HepG2 (cell line): ENCODE measurements at regions not wholly inside any gene's neighbourhood (a gene's known extent, or its start where the extent isn't known, plus 50 kb on each side); places are given as distances from the start of the nearest gene placed in this dataset.

Source experiments
- ATAC-seq: fragments of 200-7000 bp; cut with Tn5 transposase; 3 replicates; pipeline ENCODE4 v1.9.1; 2020; ENCODE audit warnings: mild to moderate bottlenecking, moderate library complexity
- BruUV-seq: library from RNA; stranded (reverse); fragments of 400-500 nt; replicated peaks from 2 replicates; lab custom pipeline; 2021; lab: Mats Ljungman, UMichigan
- CTCF ChIA-PET: fragments of 300-600 bp; formaldehyde crosslinking; extraction: SDS; loops from one replicate; lab custom pipeline; 2021; ENCODE audit warnings: low total read pairs, inconsistent platforms, low intra/inter-chr PET ratio; lab: Yijun Ruan, JAX
- POLR2A ChIA-PET: fragments of 350-600 bp; sonication (Branson Sonifier 250); formaldehyde crosslinking; loops from one replicate; lab custom pipeline; 2020; ENCODE audit warnings: antibody characterized with exemption, inconsistent platforms; lab: Yijun Ruan, JAX
- DNase-seq: peaks from one replicate; pipeline ENCODE4 v3.0.0-alpha.2; 2015; ENCODE audit warnings: low spot score
- FAIRE-seq: peaks from 3 replicates; lab custom pipeline; 2011; peaks lifted over from hg19 to GRCh38; lab: Jason Lieb, UNC
- H2AFZ ChIP-seq: one replicate; pipeline ENCODE4 v1.6.1; 2011; ENCODE audit warnings: low read length, inconsistent platforms
- H3K27ac ChIP-seq: fragments of 300-600 bp; 3 replicates; pipeline ENCODE4 v1.8.0; 2011; ENCODE audit warnings: mixed run types, mild to moderate bottlenecking, mixed read lengths, low read length, inconsistent platforms; ENCODE audit not compliant: insufficient read depth; ENCODE audit errors: extremely low read length
- H3K27me3 ChIP-seq, 2 experiments: fragments of 200-600 bp in 1 of 2; 2 replicates in 1 of 2; 3 replicates in 1 of 2; pipeline versions ENCODE4 v1.6.0 to v1.8.0; 2011; ENCODE audit warnings: low read length in 2 of 2, mild to moderate bottlenecking in 2 of 2, moderate library complexity in 2 of 2, inconsistent platforms in 1 of 2; ENCODE audit not compliant: insufficient read depth in 2 of 2, control insufficient read depth in 1 of 2
- H3K36me3 ChIP-seq, 2 experiments: fragments of 200-600 bp in 1 of 2; replicated peaks in 1 of 2; 2 replicates in 1 of 2; 3 replicates in 1 of 2; pipeline versions ENCODE4 v1.5.1 to v1.8.0; 2011; ENCODE audit warnings: low read length in 2 of 2, inconsistent platforms in 1 of 2; ENCODE audit not compliant: insufficient read depth in 2 of 2, control insufficient read depth in 1 of 2
- H3K4me1 ChIP-seq: 2 replicates; pipeline ENCODE4 v1.5.1; 2012; ENCODE audit warnings: low read length, inconsistent platforms; ENCODE audit not compliant: insufficient read depth
- H3K4me2 ChIP-seq: 2 replicates; pipeline ENCODE4 v1.6.0; 2011; ENCODE audit warnings: low read depth, low read length, inconsistent platforms
- H3K4me3 ChIP-seq, 3 experiments: fragments of 200-600 bp in 1 of 3; sonication (generic), shearing (Covaris generic) in 1 of 3; replicated peaks in 1 of 3; 2 replicates each; pipeline ENCODE4 v1.5.1; 2011 to 2016; ENCODE audit warnings: low read length in 3 of 3, inconsistent platforms in 2 of 3, low read depth in 2 of 3, mild to moderate bottlenecking in 2 of 3, control low read depth in 1 of 3, mixed read lengths in 1 of 3; ENCODE audit not compliant: insufficient read depth in 1 of 3
- H3K79me2 ChIP-seq: one replicate; pipeline ENCODE4 v1.6.1; 2011; ENCODE audit warnings: low read length, inconsistent platforms; ENCODE audit not compliant: insufficient read depth
- H3K9ac ChIP-seq: 2 replicates; pipeline ENCODE4 v1.6.0; 2011; ENCODE audit warnings: mild to moderate bottlenecking, low read depth, low read length, inconsistent platforms; ENCODE audit not compliant: insufficient read depth
- H3K9me3 ChIP-seq: 2 replicates; pipeline ENCODE4 v1.5.1; 2012; ENCODE audit warnings: mild to moderate bottlenecking, low read length
- H4K20me1 ChIP-seq: 2 replicates; pipeline ENCODE4 v1.6.0; 2011; ENCODE audit warnings: inconsistent platforms, mild to moderate bottlenecking, low read length, moderate library complexity; ENCODE audit not compliant: insufficient read depth
- AGO2 ChIP-seq: fragments of 200-400 bp; formaldehyde crosslinking; optimal IDR thresholded peaks from 2 replicates; pipeline ENCODE3; 2017; ENCODE audit warnings: mild to moderate bottlenecking, low read depth, low read length, moderate library complexity
- SRF ChIP-seq: IDR thresholded peaks from 2 replicates; pipeline ENCODE4 v1.6.1; 2011; ENCODE audit warnings: mild to moderate bottlenecking, low read depth, low read length, moderate library complexity
- TCF12 ChIP-seq, 2 experiments: fragments of 450-650 bp in 1 of 2; sonication (generic) in 1 of 2; formaldehyde crosslinking in 1 of 2; IDR thresholded peaks; 2 replicates each; pipeline versions ENCODE4 v1.6.1 to v1.8.0; 2017 to 2022; ENCODE audit warnings: antibody characterized with exemption in 1 of 2, mild to moderate bottlenecking in 1 of 2, missing genetic modification reagents in 1 of 2, moderate library complexity in 1 of 2
- ZNF317 ChIP-seq: sonication (generic); formaldehyde crosslinking; IDR thresholded peaks from 2 replicates; pipeline ENCODE4 v1.5.0; 2020; ENCODE audit warnings: mild to moderate bottlenecking, missing genetic modification reagents
- ZNF354B ChIP-seq: sonication (generic); formaldehyde crosslinking; IDR thresholded peaks from 2 replicates; pipeline ENCODE4 v1.8.0; 2022; ENCODE audit warnings: mild to moderate bottlenecking, missing genetic modification reagents
- ZNF383 ChIP-seq: sonication (generic); formaldehyde crosslinking; IDR thresholded peaks from 2 replicates; pipeline ENCODE4 v1.4.0; 2020; ENCODE audit warnings: missing genetic modification reagents, mild to moderate bottlenecking, borderline replicate concordance
- ZNF619 ChIP-seq: sonication (generic); formaldehyde crosslinking; IDR thresholded peaks from 2 replicates; pipeline ENCODE4 v1.4.0; 2020; ENCODE audit warnings: mild to moderate bottlenecking, missing genetic modification reagents
- ZSCAN31 ChIP-seq: sonication (generic); formaldehyde crosslinking; IDR thresholded peaks from 2 replicates; pipeline ENCODE4 v1.5.0; 2020; ENCODE audit warnings: low read depth, mild to moderate bottlenecking, missing genetic modification reagents
- WGBS: methylation state at CpG from one replicate; pipeline ENCODE4 v1.1.6; 2017; ENCODE audit warnings: low lambda C conversion rate; 5-methylcytosine and 5-hydroxymethylcytosine counted together
- in situ Hi-C: cut with HindIII; loops from 2 replicates; pipeline ENCODE4 v1.10.0; 2017; ENCODE audit warnings: low pct_unique_long_range_greater_than_20kb; ENCODE audit not compliant: extremely low pct_ligation_motif_present
- intact Hi-C: fragments of 100-400 bp; cut with micrococcal nuclease; formaldehyde crosslinking; loops from one replicate; pipeline ENCODE4 v1.10.0; 2022; ENCODE audit not compliant: unreplicated experiment
- TF ChIP-seq, protein P1 (sequence below): sonication (generic); formaldehyde crosslinking; IDR thresholded peaks from 2 replicates; pipeline ENCODE4 v1.4.0; 2020; ENCODE audit warnings: low read depth, mild to moderate bottlenecking, missing genetic modification reagents

DNA sequence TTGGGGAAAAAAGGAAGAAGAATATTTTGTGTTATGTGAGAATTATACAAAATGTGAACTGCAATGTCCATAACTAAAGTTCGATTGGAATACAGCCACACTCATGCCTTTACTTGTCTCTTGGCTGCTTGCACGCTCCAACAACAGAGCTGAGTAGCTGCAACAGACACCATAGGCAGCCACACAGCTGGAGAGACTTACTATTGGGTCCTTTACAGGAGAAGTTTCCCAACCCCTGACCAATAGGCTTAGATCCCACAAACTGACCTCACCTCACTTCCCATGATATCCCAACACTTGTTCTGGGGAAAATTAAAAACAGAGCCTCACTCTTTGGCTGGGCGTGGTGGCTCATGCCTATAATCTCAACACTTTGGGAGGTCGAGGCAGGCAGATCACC lies 213.8 kb downstream of the SH3BP4 start:
- Histone ChIP-seq H3K4me2 (no peak overlapping the region), H4K20me1 (no peaks in the 10 kb centered on the region), H3K79me2 (no peaks in the 10 kb centered on the region), H3K9ac (no peak overlapping the region), H3K4me3 (no peak overlapping the region), H3K4me1 (no peaks in the 10 kb centered on the region), H3K27ac (no peak overlapping the region), H3K36me3 (no peaks in the 10 kb centered on the region), H3K9me3 (no peaks in the 10 kb centered on the region), H3K27me3 (peaks cover 0 to 49% of the 10 kb centered on the region in 2 experiments; a peak in 4 of 5 replicates), H2AFZ (no peak overlapping the region)
- no peak for ATAC-seq
- TF ChIP-seq ZNF619: no peak
- no peak for TF ChIP-seq ZSCAN31 (CRISPR knock-in tag)
- no peak for TF ChIP-seq TCF12 (IDR thresholded peaks at IDR 0.05)
- no peak for TF ChIP-seq TCF12 (CRISPR knock-in tag; IDR thresholded peaks at IDR 0.05)
- TF ChIP-seq, protein P1, sequence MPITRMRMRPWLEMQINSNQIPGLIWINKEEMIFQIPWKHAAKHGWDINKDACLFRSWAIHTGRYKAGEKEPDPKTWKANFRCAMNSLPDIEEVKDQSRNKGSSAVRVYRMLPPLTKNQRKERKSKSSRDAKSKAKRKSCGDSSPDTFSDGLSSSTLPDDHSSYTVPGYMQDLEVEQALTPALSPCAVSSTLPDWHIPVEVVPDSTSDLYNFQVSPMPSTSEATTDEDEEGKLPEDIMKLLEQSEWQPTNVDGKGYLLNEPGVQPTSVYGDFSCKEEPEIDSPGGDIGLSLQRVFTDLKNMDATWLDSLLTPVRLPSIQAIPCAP (CRISPR knock-in tag): no peak
- TF ChIP-seq ZNF317 (CRISPR knock-in tag): no peak
- TF ChIP-seq AGO2: no peak
- TF ChIP-seq ZNF354B: no peak
- TF ChIP-seq ZNF383 (CRISPR knock-in tag): no peak
- TF ChIP-seq SRF: no peak
- ChIA-PET CTCF (no interaction called here), POLR2A (no interaction called here)
- in situ Hi-C loops: no loop called here
- no peak for DNase-seq
- WGBS: 9% methylated on average over 4 of the region's 4 CpGs
- no peak for FAIRE-seq
- BruUV-seq: no TSS peak
- intact Hi-C loops: no loop called here
